Activated T-cell treated with anti-CD3 and anti-CD28 coated beads, Interleukin-2, amount 50 U/mL, for 1 hour (primary cell): ENCODE measurements at regions not wholly inside any gene's neighbourhood (a gene's known extent, or its start where the extent isn't known, plus 50 kb on each side); places are given as distances from the start of the nearest gene placed in this dataset.

Source experiments
- DNase-seq: peaks from one replicate; pipeline ENCODE4 v3.0.0-alpha.2; 2020

GRCh38 chr2:121862286-121862685 lies 106.8 kb downstream of the TSN start:
- DNase-seq, result no peak

GRCh38 chr2:121865914-121866313 lies 110.5 kb downstream of the TSN start:
- no peak for DNase-seq

GRCh38 chr2:121866789-121867188 lies 111.3 kb downstream of the TSN start:
- DNase-seq, result no peak

GRCh38 chr2:121868652-121869051 lies 113.2 kb downstream of the TSN start:
- no peak for DNase-seq

GRCh38 chr2:121869363-121869762 lies 113.9 kb downstream of the TSN start:
- DNase-seq, result no peak

- no peak for DNase-seq
These were observed 114.4 kb downstream of the TSN start for GRCh38 chr2:121869873-121870272.

- no peak for DNase-seq
These were observed 117.2 kb downstream of the TSN start for GRCh38 chr2:121872651-121873050.

- no peak for DNase-seq
These were observed 118.4 kb downstream of the TSN start for GRCh38 chr2:121873864-121874263.

GRCh38 chr2:121875585-121876185 lies 120.2 kb downstream of the TSN start:
- no peak for DNase-seq

GRCh38 chr2:121877366-121877765 lies 121.9 kb downstream of the TSN start:
- DNase-seq, result no peak

GRCh38 chr2:121880283-121880682 lies 124.8 kb downstream of the TSN start:
- no peak for DNase-seq

- DNase-seq, result no peak
These were observed 125.6 kb downstream of the TSN start for GRCh38 chr2:121881038-121881437.

GRCh38 chr2:121881950-121882349 lies 126.5 kb downstream of the TSN start:
- DNase-seq, result no peak

GRCh38 chr2:121884078-121884477 lies 128.6 kb downstream of the TSN start:
- DNase-seq, result no peak

- DNase-seq, result no peak
These were observed 129.1 kb downstream of the TSN start for GRCh38 chr2:121884511-121884921.

- DNase-seq, result no peak
These were observed 130.6 kb downstream of the TSN start for GRCh38 chr2:121886059-121886458.

GRCh38 chr2:121887513-121888188 lies 132.2 kb downstream of the TSN start:
- no peak for DNase-seq

GRCh38 chr2:121888189-121888557 lies 132.7 kb downstream of the TSN start:
- no peak for DNase-seq

- DNase-seq, result no peak
These were observed 134.6 kb downstream of the TSN start for GRCh38 chr2:121890041-121890440.

GRCh38 chr2:121895723-121896571 lies 140.5 kb downstream of the TSN start:
- DNase-seq, result no peak

GRCh38 chr2:121897335-121897970 lies 142.0 kb downstream of the TSN start:
- no peak for DNase-seq

- DNase-seq, result no peak
These were observed 143.0 kb downstream of the TSN start for GRCh38 chr2:121898483-121898882.

GRCh38 chr2:121900391-121900790 lies 144.9 kb downstream of the TSN start:
- no peak for DNase-seq

GRCh38 chr2:121902171-121902591 lies 146.7 kb downstream of the TSN start:
- no peak for DNase-seq
